Smooth muscle cell (in vitro differentiated cells): ENCODE measurements at regions not wholly inside any gene's neighbourhood (a gene's known extent, or its start where the extent isn't known, plus 50 kb on each side); places are given as distances from the start of the nearest gene placed in this dataset.

Source experiments
- DNase-seq: peaks from one replicate; lab custom pipeline; 2025; ENCODE audit not compliant: unreplicated experiment; lab: John Stamatoyannopoulos, UW
- H2AFZ ChIP-seq: fragments of 200-600 bp; sonication (generic); 2 replicates; pipeline ENCODE4 v1.6.0; 2016; ENCODE audit warnings: antibody characterized with exemption, low read depth, mild to moderate bottlenecking
- H3F3A ChIP-seq: fragments of 200-600 bp; sonication (generic); 2 replicates; pipeline ENCODE4 v1.6.0; 2017; ENCODE audit warnings: antibody characterized with exemption, low read depth
- H3K27ac ChIP-seq: fragments of 200-600 bp; sonication (generic); 2 replicates; pipeline ENCODE4 v1.5.1; 2016; ENCODE audit warnings: low read depth, mild to moderate bottlenecking
- H3K27me3 ChIP-seq: fragments of 200-600 bp; sonication (generic); 2 replicates; pipeline ENCODE4 v1.6.1; 2016; ENCODE audit warnings: low read depth, mild to moderate bottlenecking
- H3K36me3 ChIP-seq: fragments of 200-600 bp; sonication (generic); 2 replicates; pipeline ENCODE4 v1.5.1; 2016; ENCODE audit warnings: low read depth
- H3K4me1 ChIP-seq: fragments of 200-600 bp; sonication (generic); 2 replicates; pipeline ENCODE4 v1.5.1; 2016; ENCODE audit warnings: low read depth
- H3K4me2 ChIP-seq: fragments of 200-600 bp; sonication (generic); 2 replicates; pipeline ENCODE4 v1.6.0; 2016; ENCODE audit warnings: mild to moderate bottlenecking
- H3K4me3 ChIP-seq: fragments of 200-600 bp; sonication (generic); 2 replicates; pipeline ENCODE4 v1.5.1; 2016; ENCODE audit warnings: mild to moderate bottlenecking
- H3K79me2 ChIP-seq: fragments of 200-600 bp; sonication (generic); 2 replicates; pipeline ENCODE4 v1.6.0; 2016; ENCODE audit warnings: low read depth, mild to moderate bottlenecking
- H3K9ac ChIP-seq: fragments of 200-600 bp; sonication (generic); 2 replicates; pipeline ENCODE4 v1.6.0; 2016; ENCODE audit warnings: low read depth
- H3K9me3 ChIP-seq: fragments of 200-600 bp; sonication (generic); replicated peaks from 2 replicates; pipeline ENCODE4 v1.5.1; 2016; ENCODE audit warnings: low read depth
- H4K20me1 ChIP-seq: fragments of 200-600 bp; sonication (generic); 2 replicates; pipeline ENCODE4 v1.6.0; 2016; ENCODE audit warnings: low read depth
- WGBS: methylation state at CpG from one replicate; pipeline ENCODE4 v1.1.7; 2016; ENCODE audit warnings: low lambda C conversion rate; 5-methylcytosine and 5-hydroxymethylcytosine counted together
- TF ChIP-seq, protein P1 (sequence below): fragments of 200-600 bp; sonication (generic); IDR thresholded peaks from 2 replicates; pipeline ENCODE4 v1.5.1; 2017; ENCODE audit warnings: borderline replicate concordance, mild to moderate bottlenecking, antibody characterized with exemption; ENCODE audit not compliant: insufficient read depth, poor library complexity, severe bottlenecking

- Histone ChIP-seq H3K9ac (no peak overlapping the region), H3K9me3 (no peaks in the 10 kb centered on the region), H3K36me3 (no peaks in the 10 kb centered on the region), H3K27me3 (no peaks in the 10 kb centered on the region), H2AFZ (no peak overlapping the region), H3F3A (no peaks in the 10 kb centered on the region), H3K27ac (no peak overlapping the region), H4K20me1 (no peaks in the 10 kb centered on the region), H3K4me2 (no peak overlapping the region), H3K4me1 (no peaks in the 10 kb centered on the region), H3K4me3 (no peak overlapping the region), H3K79me2 (no peaks in the 10 kb centered on the region)
- 95% methylated on average over 2 of the region's 2 CpGs for WGBS
- TF ChIP-seq, protein P1, sequence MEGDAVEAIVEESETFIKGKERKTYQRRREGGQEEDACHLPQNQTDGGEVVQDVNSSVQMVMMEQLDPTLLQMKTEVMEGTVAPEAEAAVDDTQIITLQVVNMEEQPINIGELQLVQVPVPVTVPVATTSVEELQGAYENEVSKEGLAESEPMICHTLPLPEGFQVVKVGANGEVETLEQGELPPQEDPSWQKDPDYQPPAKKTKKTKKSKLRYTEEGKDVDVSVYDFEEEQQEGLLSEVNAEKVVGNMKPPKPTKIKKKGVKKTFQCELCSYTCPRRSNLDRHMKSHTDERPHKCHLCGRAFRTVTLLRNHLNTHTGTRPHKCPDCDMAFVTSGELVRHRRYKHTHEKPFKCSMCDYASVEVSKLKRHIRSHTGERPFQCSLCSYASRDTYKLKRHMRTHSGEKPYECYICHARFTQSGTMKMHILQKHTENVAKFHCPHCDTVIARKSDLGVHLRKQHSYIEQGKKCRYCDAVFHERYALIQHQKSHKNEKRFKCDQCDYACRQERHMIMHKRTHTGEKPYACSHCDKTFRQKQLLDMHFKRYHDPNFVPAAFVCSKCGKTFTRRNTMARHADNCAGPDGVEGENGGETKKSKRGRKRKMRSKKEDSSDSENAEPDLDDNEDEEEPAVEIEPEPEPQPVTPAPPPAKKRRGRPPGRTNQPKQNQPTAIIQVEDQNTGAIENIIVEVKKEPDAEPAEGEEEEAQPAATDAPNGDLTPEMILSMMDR = no peak
- no peak for DNase-seq
Observed at GRCh38 chr18:30499721-30500120, 542.8 kb downstream of the DSC3 start.

DNA sequence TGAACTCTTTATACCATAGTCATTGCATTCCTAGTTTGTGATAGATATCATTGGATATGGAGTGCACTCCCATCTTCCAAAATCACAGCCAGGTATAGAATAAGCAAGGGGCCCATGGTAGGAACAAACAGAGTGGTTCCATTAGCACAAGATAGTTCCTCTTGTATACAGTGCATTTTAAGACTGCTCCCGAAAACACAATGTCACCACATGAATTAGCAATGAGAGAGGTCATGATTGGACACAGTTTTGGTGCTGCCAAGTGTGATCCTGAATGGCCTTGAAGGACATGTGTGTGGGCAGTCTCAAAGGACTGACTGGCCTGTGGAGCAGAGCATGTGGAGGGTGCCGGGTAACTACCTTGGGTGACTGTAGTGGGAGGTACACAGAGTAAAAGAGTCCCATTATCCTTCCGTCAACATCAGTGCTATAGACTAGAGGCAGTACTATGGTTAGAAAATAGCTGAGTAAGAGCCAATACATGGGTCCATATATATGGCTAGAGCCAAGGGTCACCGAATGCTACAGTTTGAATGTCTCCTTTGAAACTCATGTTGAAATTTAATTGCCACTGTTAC lies 549.9 kb downstream of the DSC3 start:
- no peak overlapping the region for H3K4me3 ChIP-seq
- peaks cover 2% of the 10 kb centered on the region for H3K4me1 ChIP-seq
- no peak for DNase-seq
- no peaks in the 10 kb centered on the region for H3K27me3 ChIP-seq
- no peak overlapping the region for H3K27ac ChIP-seq
- WGBS = 99% methylated on average over 4 of the region's 4 CpGs
- TF ChIP-seq, protein P1 = no peak
- H3K36me3 ChIP-seq = no peaks in the 10 kb centered on the region
- H3F3A ChIP-seq = no peaks in the 10 kb centered on the region
- no peaks in the 10 kb centered on the region for H3K79me2 ChIP-seq
- no peaks in the 10 kb centered on the region for H4K20me1 ChIP-seq
- no peak overlapping the region for H3K4me2 ChIP-seq
- no peaks in the 10 kb centered on the region for H3K9me3 ChIP-seq
- H3K9ac ChIP-seq = no peak overlapping the region
- no peak overlapping the region for H2AFZ ChIP-seq

GRCh38 chr18:30491815-30492551 lies 550.6 kb downstream of the DSC3 start:
- H3K79me2 ChIP-seq = no peaks in the 10 kb centered on the region
- H3K9me3 ChIP-seq = no peaks in the 10 kb centered on the region
- no peaks in the 10 kb centered on the region for H4K20me1 ChIP-seq
- no peak for DNase-seq
- no peak overlapping the region for H3K4me2 ChIP-seq
- peaks cover 8% of the 10 kb centered on the region for H3K4me1 ChIP-seq
- H3K27me3 ChIP-seq = no peaks in the 10 kb centered on the region
- no peak overlapping the region for H3K4me3 ChIP-seq
- WGBS = 89% methylated on average over 3 of the region's 3 CpGs
- no peak overlapping the region for H3K9ac ChIP-seq
- TF ChIP-seq, protein P1 = no peak
- no peaks in the 10 kb centered on the region for H3K36me3 ChIP-seq
- no peak overlapping the region for H2AFZ ChIP-seq
- H3F3A ChIP-seq = no peaks in the 10 kb centered on the region
- H3K27ac ChIP-seq = no peak overlapping the region
